NCI-H187 (cell line): ENCODE measurements at regions not wholly inside any gene's neighbourhood (a gene's known extent, or its start where the extent isn't known, plus 50 kb on each side); places are given as distances from the start of the nearest gene placed in this dataset.
"Not testable (repeated sequence)": the region's sequence is repeated elsewhere in the genome, so short reads cannot be mapped to it uniquely, and the experiment has no call there.

ENCODE experiments used
- DNase-seq, 2 experiments: peaks; one replicate each; lab custom pipeline; 2025; lab: John Stamatoyannopoulos, UW

DNA sequence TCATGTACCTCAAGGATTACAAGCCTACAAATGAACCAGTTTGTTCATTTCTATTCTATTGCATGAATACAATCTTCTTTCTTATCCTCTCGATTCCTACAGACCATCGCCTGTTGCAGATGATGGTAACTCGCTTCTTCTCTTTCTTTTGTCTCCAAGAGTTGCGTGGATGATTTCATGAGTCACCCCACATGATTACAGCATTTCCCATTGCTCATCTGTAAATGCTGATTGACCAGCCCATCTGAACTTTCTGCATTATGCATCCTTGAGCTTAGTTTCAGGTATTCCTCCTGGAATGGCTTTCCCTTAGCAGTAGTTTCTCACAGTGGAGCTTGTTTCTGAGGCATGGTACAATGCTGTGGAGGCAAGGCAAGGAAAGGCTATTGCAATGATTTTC, 109.6 kb upstream of the TOPAZ1 start:
- DNase-seq: no peak

DNA sequence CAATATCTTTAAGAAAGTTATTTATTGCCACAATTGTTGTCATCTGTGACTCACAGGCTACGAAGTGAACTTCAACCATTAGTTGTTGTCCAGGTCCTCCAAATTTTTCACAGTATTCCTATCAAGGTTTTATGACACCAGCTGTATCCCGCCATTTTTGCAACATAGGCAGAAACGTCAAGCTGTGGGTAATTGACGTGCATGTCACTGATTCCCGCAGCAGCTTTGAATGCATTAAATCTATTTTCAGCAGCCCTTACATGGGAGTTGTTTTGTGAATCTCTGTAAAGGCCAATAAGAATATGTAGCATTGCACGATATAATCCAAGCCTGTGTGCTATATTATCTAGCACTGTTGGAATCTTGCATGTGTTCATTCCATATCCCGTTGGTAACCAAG, 109.1 kb upstream of the TOPAZ1 start:
- DNase-seq: no peak

DNA sequence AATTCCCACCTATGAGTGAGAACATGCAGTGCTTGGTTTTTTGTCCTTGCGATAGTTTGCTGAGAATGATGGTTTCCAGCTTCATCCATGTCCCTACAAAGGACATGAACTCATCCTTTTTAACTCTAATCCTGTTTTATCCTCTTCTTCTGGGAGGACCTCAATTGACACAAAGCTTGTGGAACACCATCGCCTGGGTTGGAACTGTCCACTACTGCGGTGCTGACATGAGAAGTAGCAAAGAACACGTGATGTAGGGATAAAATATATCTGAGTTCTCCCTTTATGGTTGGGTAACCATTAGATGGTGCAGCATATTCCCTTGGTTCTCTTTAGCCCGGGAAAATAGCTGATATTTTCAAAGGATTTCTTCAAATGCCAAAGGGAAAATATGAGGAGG, 105.3 kb upstream of the TOPAZ1 start:
- DNase-seq: no peak

DNA sequence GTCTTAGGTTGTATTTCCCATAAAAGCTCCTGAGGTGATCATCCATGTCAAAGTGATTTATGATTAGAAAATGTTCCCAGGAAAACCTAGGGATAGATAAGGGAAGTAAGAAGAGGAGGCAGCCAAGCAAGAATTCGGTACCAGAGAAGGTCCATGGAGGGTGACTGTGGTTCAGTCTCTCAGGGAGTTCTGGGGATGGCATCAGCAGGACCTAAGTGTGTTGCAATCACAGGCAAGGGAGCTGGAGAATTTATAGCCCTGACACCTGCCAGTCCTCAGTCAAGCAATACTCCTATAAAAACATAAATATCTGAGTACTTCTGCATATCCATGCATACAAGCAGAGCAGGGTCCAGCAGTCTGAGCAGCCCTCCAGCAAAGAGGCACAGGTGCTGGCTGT, 95.6 kb upstream of the TOPAZ1 start:
- DNase-seq: no peak

DNA sequence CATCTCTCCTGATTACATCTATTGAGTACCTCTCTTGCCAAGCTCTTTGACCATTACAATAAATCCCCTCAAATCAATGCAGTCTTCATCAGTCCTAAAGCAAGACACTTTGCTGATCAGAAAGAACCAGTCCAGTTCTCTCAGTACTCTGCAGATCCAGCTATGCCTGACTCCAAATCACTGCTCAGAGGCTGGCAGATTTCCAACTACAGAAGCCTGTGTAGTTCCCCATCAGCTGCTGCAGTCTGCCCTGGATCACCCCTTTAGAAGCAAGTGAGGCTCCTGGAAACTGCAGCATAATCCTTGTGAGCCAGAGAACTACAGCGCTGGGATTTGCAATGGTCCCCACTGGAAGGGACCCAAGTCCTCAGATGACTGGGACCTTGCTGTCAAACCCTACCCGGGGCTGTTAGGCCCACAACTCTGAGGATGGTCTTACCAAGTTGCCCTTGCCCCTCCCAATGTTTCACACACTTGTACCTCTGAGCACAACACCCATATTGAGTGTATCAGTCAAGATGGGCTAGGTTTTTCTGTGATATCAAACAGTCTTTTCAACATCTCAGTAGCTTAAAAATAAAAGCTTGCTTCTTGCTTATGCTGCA, 81.9 kb upstream of the TOPAZ1 start:
- DNase-seq: no peak

DNA sequence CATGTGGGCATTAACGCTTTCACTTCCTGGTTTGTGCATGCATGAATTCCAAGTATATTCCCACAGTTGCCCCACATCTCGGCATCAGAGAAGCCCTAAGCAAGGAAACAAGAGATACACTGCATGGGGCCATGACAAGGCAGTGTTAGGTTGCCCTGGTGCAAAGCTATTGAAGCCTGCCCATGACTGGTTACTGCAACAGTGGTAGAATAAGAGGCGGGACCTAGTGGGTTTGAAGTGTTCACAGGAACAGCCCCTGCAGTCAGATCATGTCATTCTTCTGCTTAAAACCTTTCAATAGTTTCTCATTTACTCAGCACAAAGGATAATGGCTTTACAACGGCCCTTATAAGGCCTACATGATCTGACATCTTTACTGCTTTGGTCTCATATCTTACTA, 80.9 kb upstream of the TOPAZ1 start:
- no peak for DNase-seq

DNA sequence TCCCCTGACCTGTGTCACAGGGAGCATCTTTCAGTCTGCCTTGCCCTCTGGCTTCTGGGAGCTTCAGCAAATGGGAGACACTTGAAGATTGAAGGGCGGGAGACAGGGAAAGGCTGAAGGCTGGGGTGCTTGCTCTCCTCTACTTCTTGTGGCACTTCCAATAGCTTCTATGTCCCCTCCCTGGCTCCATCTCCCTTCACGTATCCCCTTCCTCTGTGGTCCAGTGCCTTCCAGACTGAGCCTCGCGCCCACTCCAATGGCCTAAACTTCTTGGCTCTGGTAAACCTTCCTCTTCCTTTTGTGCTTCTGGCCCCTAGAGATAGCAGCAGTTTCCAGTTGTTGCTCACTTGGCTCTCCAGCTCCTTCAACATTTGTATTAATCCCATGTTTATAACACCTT, 69.8 kb upstream of the TOPAZ1 start:
- DNase-seq: no peak

DNA sequence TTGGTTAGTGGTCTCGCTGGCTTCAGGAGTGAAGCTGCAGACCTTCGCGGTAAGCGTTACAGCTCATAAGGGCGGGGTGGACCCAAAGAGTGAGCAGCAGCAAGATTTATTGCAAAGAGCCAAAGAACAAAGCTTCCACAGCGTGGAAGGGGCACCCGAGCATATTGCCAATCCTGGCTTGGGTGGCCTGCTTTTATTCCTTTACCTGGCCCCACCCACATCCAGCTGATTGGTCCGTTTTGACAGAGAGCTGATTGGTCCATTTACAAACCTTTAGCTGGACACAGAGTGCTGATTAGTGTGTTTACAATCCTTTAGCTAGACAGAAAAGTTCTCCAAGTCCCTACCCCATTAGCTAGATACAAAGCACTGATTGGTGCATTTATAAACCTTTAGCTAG, 69.0 kb upstream of the TOPAZ1 start:
- not testable (repeated sequence) for DNase-seq

DNA sequence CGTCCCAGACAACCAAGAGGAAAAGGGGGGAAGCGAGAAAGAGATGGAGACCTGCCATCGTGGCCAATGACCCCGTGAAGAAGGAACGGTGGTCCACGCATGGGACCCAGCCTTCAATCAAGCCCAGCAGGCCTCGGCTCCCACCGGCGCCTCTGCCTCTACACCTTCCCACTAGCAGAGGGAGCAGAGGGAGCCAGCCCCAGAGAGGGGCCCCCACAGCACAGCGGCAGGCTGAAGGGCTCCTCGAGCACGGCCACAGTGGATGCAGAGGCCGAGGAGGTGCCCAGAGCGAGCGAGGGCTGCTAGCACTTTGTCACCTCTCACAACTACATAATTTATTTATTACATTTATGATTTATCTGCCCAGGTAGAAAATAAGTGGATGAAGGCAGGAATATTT, 68.4 kb upstream of the TOPAZ1 start:
- no peak for DNase-seq

DNA sequence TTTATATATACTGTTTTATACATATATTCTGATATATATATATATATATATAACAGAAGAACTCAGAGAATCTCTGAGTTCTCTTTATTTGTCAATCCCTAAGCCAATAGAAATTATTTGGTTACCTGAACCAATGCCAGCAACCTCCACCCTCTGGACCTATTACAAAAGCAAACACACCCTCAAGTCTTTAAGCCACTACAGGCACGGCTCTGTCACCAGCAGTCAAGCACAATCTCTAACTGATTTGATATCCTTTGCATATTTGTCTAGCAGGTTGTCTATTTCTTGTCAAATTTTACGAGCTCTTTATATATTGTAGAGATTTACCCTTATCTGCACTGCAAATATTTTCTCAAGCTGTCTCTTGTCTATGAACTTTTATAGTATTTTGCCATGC, 66.6 kb upstream of the TOPAZ1 start:
- DNase-seq: no peak

DNA sequence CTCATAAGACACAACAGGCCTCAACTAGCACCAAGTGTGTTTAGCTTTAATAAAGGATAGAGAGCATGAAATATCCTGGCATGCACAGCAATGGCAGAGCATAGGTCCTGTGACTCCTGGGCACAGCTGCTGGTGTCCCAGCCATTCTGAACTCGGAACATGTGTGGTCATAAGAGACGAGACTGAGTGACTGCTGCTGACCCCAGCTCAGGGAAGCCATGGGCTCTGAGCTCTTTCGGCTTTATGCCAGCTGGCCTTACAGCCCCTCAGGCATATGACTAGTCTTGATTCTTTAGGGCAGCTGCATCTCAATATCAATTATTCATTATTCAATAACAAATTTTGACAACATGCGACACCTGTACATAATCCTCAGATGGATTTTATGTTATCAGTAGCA, 62.4 kb upstream of the TOPAZ1 start:
- no peak for DNase-seq

DNA sequence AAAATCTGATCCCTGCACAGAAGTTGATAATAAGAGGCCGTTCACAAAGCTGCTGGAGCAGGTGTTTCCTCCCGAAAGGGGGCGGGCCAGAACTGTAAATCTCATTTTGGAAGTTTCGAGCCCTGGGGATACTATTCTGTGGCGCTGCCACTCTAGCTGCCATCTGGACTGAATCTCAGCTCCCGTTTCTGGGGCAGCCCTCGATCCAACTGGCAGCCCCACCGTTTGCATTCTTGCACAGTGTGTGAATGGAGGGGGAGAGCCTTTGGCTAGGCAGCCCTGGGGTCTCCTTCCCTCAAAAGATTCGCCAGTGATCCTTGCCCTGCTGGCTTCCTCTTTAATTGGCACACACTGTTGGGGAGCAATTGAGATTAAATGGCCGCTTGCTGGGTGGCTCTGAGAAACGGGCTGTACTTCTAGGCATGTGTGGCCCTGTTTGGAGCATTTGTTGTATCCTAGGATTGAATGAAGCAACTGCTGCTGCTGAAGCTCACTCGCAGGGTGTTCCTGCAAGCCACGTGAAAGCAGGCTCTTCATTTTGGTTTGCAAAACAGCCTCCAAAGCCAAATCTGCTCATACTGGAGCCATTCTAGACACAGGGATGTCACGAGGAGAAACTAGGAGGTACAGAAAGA, 57.2 kb upstream of the TOPAZ1 start:
- no peak for DNase-seq

DNA sequence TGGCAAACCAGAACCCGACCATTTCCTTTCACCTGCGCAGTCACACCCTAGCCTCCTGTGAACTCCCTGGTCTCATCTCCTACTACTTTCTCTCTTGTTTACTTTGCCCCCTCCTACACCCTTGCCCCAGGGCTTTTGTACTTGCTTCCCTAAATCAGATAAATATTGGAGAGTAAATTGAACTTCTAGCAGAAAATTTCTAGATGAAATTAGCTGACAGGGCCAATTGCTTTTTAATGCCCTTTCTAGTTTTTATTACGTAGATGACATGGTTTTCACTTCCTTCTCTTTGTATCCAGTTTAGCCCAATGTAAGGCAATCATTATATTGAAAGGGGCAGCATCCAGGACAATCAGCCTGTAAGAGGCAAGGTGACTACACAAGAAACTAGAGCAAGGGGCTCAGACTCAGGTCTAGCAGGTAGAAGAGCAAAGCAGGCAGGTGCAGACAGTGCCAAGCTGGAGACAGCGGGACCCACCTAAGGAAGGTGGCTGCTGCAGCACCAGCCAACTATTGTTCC, 56.2 kb upstream of the TOPAZ1 start:
- no peak for DNase-seq

DNA sequence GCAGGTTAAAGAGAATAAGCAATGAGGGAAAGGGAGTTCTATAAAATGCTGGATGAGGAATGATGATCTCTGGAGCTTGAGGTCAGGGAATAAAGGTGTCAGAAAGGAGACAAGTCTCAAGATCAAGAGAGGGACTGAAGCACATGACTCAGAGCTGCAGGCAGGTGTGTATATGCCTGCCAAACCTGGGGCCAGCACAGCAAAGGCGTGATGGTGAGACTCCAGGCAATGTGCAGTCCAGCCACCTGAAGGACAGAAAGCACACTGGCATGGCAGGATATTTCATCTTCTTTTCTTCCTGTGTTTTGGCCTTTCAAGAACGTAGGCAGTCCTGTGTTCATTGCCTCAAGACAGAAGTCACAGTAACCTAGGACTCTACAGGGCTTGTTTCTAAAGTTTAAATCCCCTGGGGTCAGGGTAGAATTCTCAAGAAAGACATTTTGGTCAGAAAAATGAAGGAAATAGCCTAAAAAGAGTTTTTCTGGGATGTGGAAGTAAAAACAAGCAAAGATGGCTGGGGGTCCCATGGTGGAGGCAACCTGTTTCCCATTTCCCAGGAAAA, 55.5 kb upstream of the TOPAZ1 start:
- no peak for DNase-seq

DNA sequence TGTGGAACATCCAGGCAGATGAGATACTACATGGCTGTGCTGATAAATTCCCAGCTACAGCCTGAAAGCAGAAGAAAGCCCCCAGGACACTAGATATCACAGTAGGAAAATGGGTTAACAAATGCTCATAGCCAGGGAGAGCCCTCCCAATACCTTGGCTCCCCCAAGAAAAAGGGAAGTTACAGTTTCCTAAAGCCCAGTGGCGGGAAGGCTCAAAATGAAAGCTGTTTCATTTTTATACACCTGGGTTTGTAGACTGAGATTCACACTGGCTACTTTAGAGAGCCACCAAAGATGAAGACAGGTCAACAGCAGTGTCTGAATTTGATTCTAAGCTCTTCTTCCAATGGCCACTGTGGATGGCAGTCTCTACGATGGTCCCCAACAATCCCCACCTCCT, 55.0 kb upstream of the TOPAZ1 start:
- DNase-seq: no peak
